Liver (tissue), 8 donors: ENCODE measurements at regions not wholly inside any gene's neighbourhood (a gene's known extent, or its start where the extent isn't known, plus 50 kb on each side); places are given as distances from the start of the nearest gene placed in this dataset.

Experiments
- DNase-seq: peaks from one replicate; pipeline ENCODE4 v3.0.0-alpha.2; 2017; ENCODE audit warnings: low spot score
- H3K27ac ChIP-seq, 2 donors: one replicate each; pipeline ENCODE4 v1.7.0; 2013; ENCODE audit warnings: inconsistent platforms in 2 of 2, low read length in 2 of 2, control low read depth in 1 of 2, low read depth in 1 of 2, mild to moderate bottlenecking in 1 of 2
- H3K27me3 ChIP-seq, 4 donors: one replicate each; pipeline versions ENCODE4 v1.6.1 to v1.7.0; 2013; ENCODE audit warnings: low read length in 3 of 4, inconsistent platforms in 1 of 4, mild to moderate bottlenecking in 1 of 4, moderate library complexity in 1 of 4; ENCODE audit not compliant: control insufficient read depth in 4 of 4, insufficient read depth in 4 of 4
- H3K36me3 ChIP-seq, 4 donors: one replicate each; pipeline versions ENCODE4 v1.6.1 to v1.7.0; 2013; ENCODE audit warnings: low read length in 3 of 4, mild to moderate bottlenecking in 3 of 4, low read depth in 1 of 4, moderate library complexity in 1 of 4; ENCODE audit not compliant: control insufficient read depth in 4 of 4, insufficient read depth in 3 of 4
- H3K4me1 ChIP-seq, 4 donors: one replicate each; pipeline versions ENCODE4 v1.6.1 to v1.7.0; 2013; ENCODE audit warnings: low read length in 3 of 4, mild to moderate bottlenecking in 3 of 4, moderate library complexity in 1 of 4; ENCODE audit not compliant: control insufficient read depth in 4 of 4, insufficient read depth in 4 of 4
- H3K4me3 ChIP-seq, 3 donors: one replicate each; pipeline versions ENCODE4 v1.6.1 to v1.7.0; 2013; ENCODE audit warnings: low read length in 3 of 3, control low read depth in 1 of 3, low read depth in 1 of 3, mild to moderate bottlenecking in 1 of 3
- H3K9ac ChIP-seq, 2 donors: one replicate each; pipeline ENCODE4 v1.7.0; 2013; ENCODE audit warnings: low read length in 2 of 2, mild to moderate bottlenecking in 2 of 2, moderate library complexity in 2 of 2, control low read depth in 1 of 2, low read depth in 1 of 2
- H3K9me3 ChIP-seq, 4 donors: one replicate each; pipeline versions ENCODE4 v1.6.1 to v1.7.0; 2013; ENCODE audit warnings: low read length in 3 of 4; ENCODE audit not compliant: control insufficient read depth in 4 of 4
- ATF3 ChIP-seq: IDR thresholded peaks from 2 replicates; pipeline ENCODE4 v1.6.1; 2016; ENCODE audit warnings: antibody characterized with exemption
- CTCF ChIP-seq: fragments of 150-350 bp; IDR thresholded peaks from 2 replicates; pipeline ENCODE4 v1.5.1; 2017; ENCODE audit warnings: improper control_type of control experiment, low read depth, low read length; ENCODE audit not compliant: missing input control
- EGR1 ChIP-seq, 2 donors: IDR thresholded peaks; 2 replicates each; pipeline ENCODE4 v1.6.1; 2016 to 2018; ENCODE audit warnings: antibody characterized with exemption in 2 of 2, low read depth in 2 of 2
- FOXA1 ChIP-seq: IDR thresholded peaks from 2 replicates; pipeline ENCODE4 v1.6.1; 2016; ENCODE audit warnings: antibody characterized with exemption
- FOXA2 ChIP-seq: IDR thresholded peaks from 2 replicates; pipeline ENCODE4 v1.6.1; 2016; ENCODE audit warnings: antibody characterized with exemption
- HNF4A ChIP-seq, 2 donors: conservative IDR thresholded peaks; 2 replicates each; pipeline ENCODE4 v1.6.1; 2016; ENCODE audit warnings: antibody characterized with exemption in 2 of 2, mild to moderate bottlenecking in 2 of 2
- HNF4G ChIP-seq: IDR thresholded peaks from 2 replicates; pipeline ENCODE4 v1.6.1; 2016; ENCODE audit warnings: antibody characterized with exemption
- JUND ChIP-seq, 2 donors: IDR thresholded peaks; 2 replicates each; pipeline ENCODE4 v1.6.1; 2016; ENCODE audit warnings: antibody characterized with exemption in 2 of 2
- MAX ChIP-seq: IDR thresholded peaks from 2 replicates; pipeline ENCODE4 v1.6.1; 2016; ENCODE audit warnings: antibody characterized with exemption
- NR2F2 ChIP-seq: IDR thresholded peaks from 2 replicates; pipeline ENCODE4 v1.6.1; 2016; ENCODE audit warnings: antibody characterized with exemption
- REST ChIP-seq: IDR thresholded peaks from 2 replicates; pipeline ENCODE4 v1.6.1; 2016; ENCODE audit warnings: antibody characterized with exemption, mild to moderate bottlenecking
- RXRA ChIP-seq, 2 donors: IDR thresholded peaks; 2 replicates each; pipeline ENCODE4 v1.6.1; 2017 to 2018; ENCODE audit warnings: antibody characterized with exemption in 2 of 2, mild to moderate bottlenecking in 1 of 2
- SP1 ChIP-seq: IDR thresholded peaks from 2 replicates; pipeline ENCODE4 v1.6.1; 2018; ENCODE audit warnings: antibody characterized with exemption, mild to moderate bottlenecking
- YY1 ChIP-seq: IDR thresholded peaks from 2 replicates; pipeline ENCODE4 v1.6.1; 2016; ENCODE audit warnings: antibody characterized with exemption, mild to moderate bottlenecking
- ZBTB33 ChIP-seq: IDR thresholded peaks from 2 replicates; pipeline ENCODE4 v1.6.1; 2016; ENCODE audit warnings: antibody characterized with exemption
- WGBS: extraction: QIAGEN DNeasy Blood & Tissue Kit; methylation state at CpG from one replicate; pipeline ENCODE4 v1.1.7; 2013; 5-methylcytosine and 5-hydroxymethylcytosine counted together
- donor health status: healthy.
- donor health status: healthy.
- donor health status: healthy.
- donor health status: healthy.
- donor health status: healthy.

GRCh38 chr2:234339501-234339900 is 157.4 kb downstream of the ARL4C start:
- Histone ChIP-seq H3K36me3 (no peaks in the 10 kb centered on the region), H3K27me3 (no peaks in the 10 kb centered on the region), H3K9ac (no peak overlapping the region), H3K4me1 (peaks cover 0 to 5% (median 0%) of the 10 kb centered on the region in 4 donors), H3K9me3 (no peaks in the 10 kb centered on the region), H3K4me3 (no peak overlapping the region), H3K27ac (no peak overlapping the region)
- DNase-seq = no peak
- WGBS = 92% methylated on average over 5 of the region's 5 CpGs
- no peak for TF ChIP-seq MAX
- TF ChIP-seq JUND (IDR thresholded peaks at IDR 0.05) = peak in 1 of 2 donors; percentile 29

- TF ChIP-seq EGR1 (IDR thresholded peaks at IDR 0.05; ENCODE audit: low read depth in 2 of 2) (no peak), YY1 (no peak), FOXA2 (no peak), FOXA1 (no peak), ATF3 (no peak), JUND (IDR thresholded peaks at IDR 0.05) (no peak), SP1 (no peak), ZBTB33 (no peak), RXRA (IDR thresholded peaks at IDR 0.05) (no peak), HNF4A (conservative IDR thresholded peaks at IDR 0.05) (no peak), MAX (no peak), NR2F2 (no peak)
- no peak for DNase-seq
- no peaks in the 10 kb centered on the region for H3K27me3 ChIP-seq
- no peaks in the 10 kb centered on the region for H3K9me3 ChIP-seq
- H3K36me3 ChIP-seq = no peaks in the 10 kb centered on the region
- H3K4me3 ChIP-seq = no peak overlapping the region
- H3K4me1 ChIP-seq = peaks cover 0 to 5% (median 0%) of the 10 kb centered on the region in 4 donors
- no peak overlapping the region for H3K9ac ChIP-seq
- no peak overlapping the region for H3K27ac ChIP-seq
- WGBS = 95% methylated on average over 2 of the region's 2 CpGs
These were observed 157.9 kb downstream of the ARL4C start for GRCh38 chr2:234339011-234339410.

- peaks cover 0 to 5% (median 0%) of the 10 kb centered on the region in 4 donors for H3K4me1 ChIP-seq
- no peaks in the 10 kb centered on the region for H3K9me3 ChIP-seq
- H3K27me3 ChIP-seq = no peaks in the 10 kb centered on the region
- H3K36me3 ChIP-seq = no peaks in the 10 kb centered on the region
- 44% methylated on average over 19 of the region's 19 CpGs for WGBS
- DNase-seq = no peak
- TF ChIP-seq FOXA2 = no peak
- no peak for TF ChIP-seq NR2F2
- no peak for TF ChIP-seq EGR1 (IDR thresholded peaks at IDR 0.05; ENCODE audit: low read depth in 2 of 2)
- TF ChIP-seq ATF3 = no peak
- peak in 1 of 2 donors; percentile 61 for TF ChIP-seq RXRA (IDR thresholded peaks at IDR 0.05)
- TF ChIP-seq HNF4G = no peak
- peak; percentile 94 for TF ChIP-seq REST
- peak; percentile 34 for TF ChIP-seq SP1
- TF ChIP-seq YY1 = no peak
- no peak for TF ChIP-seq FOXA1
- TF ChIP-seq CTCF = no peak
- no peak for TF ChIP-seq MAX
- peak overlapping the region in 1 of 2 donors; percentile 12 for H3K27ac ChIP-seq
- H3K9ac ChIP-seq = no peak overlapping the region
- H3K4me3 ChIP-seq = no peak overlapping the region
These were observed 161.1 kb downstream of the ARL4C start for GRCh38 chr2:234335661-234336228.
